GM18502 (cell line): ENCODE measurements at regions not wholly inside any gene's neighbourhood (a gene's known extent, or its start where the extent isn't known, plus 50 kb on each side); places are given as distances from the start of the nearest gene placed in this dataset.

Experiments used
- ATAC-seq: cut with Tn5 transposase; IDR thresholded peaks from one replicate; pipeline ENCODE4 v1.9.1; 2021; ENCODE audit warnings: mild to moderate bottlenecking; ENCODE audit not compliant: unreplicated experiment, poor library complexity

- no peak for ATAC-seq
These were observed 291.3 kb upstream of the PHYHIPL start for GRCh38 chr10:58885146-58885545.

DNA sequence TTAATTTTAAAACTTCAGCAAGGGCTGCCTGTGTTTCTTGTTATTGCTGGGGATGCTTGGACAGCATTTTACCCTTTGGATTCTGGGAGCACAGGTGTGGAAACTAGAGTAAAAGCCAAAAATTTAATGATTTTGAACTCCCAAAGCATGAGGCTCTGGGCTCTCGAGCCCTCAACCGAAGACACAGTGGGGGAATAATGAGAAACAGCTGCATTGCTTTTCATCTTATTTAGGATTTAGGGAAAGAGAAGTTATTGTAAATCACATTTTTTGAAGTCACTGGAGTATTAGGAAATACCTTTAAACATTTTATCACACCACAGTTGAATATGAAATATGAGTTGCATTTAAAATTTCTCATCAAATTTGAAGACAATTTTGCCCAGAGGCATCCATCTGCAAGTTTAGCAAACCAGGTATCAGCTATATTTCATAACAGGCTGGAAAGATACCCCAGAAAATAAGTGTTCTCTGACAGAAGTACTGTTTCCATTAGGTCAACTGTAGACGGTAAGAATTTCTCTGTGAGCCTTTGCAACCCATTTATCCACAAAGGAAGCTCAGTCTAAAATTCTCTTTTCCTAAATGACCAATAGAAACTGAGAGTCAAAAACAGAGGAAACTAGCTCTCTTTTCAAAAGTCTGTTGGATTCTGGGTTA lies 290.6 kb upstream of the PHYHIPL start:
- ATAC-seq, result no peak

- ATAC-seq, result no peak
These were observed 290.0 kb upstream of the PHYHIPL start for GRCh38 chr10:58886406-58886805.

GRCh38 chr10:58887474-58887873 lies 289.0 kb upstream of the PHYHIPL start:
- no peak for ATAC-seq

DNA sequence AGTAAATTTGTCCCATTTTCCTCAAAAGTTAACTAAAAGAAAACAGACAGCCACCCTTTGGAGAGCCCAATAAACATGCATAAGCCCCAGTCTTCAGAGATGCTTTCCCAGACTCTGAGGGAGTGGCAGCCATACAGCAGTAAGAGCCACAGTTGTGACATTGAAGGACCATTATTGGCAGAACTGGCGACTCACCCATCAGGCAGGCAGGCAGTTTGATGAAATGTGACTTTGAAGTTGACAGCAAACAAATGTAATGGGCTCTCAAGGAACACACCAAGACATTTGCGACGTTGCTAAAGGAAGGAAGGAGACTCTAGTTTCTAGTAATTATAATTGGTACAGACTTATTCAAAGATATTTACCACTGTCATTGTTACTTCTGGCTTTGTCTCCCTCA lies 287.5 kb upstream of the PHYHIPL start:
- no peak for ATAC-seq

GRCh38 chr10:58892031-58892531 lies 284.4 kb upstream of the PHYHIPL start:
- no peak for ATAC-seq

DNA sequence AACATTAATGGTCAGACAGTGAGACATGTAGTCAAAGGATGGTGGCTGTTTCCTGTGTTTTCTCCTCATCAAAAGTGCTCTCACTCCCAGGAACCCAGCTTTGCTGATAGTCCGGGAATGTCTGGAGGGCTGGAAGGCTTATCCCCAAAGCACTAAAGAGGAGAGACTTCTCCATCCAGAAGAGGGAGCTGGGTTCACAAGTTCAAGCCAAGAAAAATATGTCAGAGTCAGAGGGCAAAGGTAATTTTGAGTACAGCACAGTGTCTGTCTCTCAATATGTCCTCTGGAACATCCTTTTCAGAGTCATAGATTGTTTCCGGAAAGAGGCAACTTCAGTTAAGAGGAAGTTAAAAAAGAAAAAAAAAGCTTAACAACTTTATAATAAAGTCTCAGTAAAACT lies 281.5 kb upstream of the PHYHIPL start:
- ATAC-seq, result no peak

GRCh38 chr10:58896229-58896628 lies 280.2 kb upstream of the PHYHIPL start:
- ATAC-seq, result no peak

DNA sequence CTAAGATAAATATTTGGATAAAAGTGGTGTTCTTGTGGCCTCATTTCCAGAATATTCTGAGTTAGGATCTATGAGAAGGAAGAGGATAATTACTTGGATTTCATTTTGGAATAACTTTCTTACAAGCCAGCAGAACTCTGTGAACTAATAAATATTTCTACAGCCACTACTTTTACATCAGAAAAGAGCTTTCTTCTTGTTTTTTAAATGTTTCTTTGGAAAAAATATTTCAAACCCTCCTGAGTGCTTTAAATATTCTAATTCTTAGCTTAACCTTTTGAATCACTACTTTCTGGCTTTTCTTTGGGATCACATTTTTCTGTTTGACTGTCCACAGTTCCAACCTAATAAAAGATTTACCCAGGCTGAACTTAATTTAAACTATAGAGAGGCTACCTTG lies 279.2 kb upstream of the PHYHIPL start:
- no peak for ATAC-seq

- no peak for ATAC-seq
These were observed 278.7 kb upstream of the PHYHIPL start for GRCh38 chr10:58897708-58898107.

DNA sequence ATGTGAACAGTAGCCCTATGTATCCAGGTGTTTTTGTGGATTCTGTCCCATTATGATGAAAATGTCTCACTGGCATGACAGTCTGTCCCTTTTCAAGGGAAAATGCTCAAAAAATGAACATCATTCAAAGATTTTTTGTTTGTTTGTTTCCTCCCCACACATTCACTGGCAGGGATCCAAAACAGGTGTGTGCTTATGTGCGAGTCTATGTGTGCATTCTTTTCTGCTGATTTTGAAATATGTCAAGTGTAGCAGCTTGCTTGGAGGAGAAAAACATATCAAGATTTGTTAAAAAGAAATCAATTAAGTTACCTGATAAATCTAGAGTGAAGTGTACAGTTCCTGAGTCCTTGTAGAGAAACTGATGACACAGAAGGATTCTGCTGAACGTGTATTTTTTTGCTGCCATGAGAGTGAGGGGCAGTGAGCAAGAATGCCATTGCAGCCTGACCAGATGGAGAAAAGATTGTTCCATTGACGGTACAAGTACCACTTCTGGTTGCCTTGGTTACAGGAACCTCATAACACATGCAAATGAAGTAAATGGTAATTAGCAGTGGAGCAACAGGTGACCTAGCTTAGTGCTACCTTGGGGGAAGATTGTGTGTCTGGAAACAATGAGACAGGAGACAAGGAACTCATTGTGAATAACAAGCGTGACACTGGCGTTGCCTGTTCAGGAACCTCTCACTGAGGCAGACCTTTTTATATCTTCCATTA lies 277.4 kb upstream of the PHYHIPL start:
- ATAC-seq, result no peak

GRCh38 chr10:58901092-58901646 lies 275.3 kb upstream of the PHYHIPL start:
- ATAC-seq, result no peak

DNA sequence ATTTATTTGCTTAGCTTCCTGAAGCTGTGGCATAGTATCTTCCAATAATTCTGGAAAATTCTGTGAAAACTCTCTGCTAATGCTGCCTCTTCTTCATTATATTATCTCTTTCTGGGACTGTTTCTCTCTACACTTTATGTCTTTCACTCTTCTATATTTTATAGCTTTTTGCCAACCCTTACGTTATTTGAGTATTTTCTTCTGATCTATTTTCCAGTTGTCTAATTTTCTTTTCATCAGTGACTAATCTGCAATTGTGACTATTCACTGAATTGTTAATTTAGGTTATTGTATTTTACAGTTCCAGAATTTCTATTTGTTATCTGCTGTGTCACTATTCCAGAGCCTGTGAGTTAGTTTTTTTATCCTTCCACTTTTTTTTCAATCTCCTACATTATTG lies 273.4 kb upstream of the PHYHIPL start:
- no peak for ATAC-seq

DNA sequence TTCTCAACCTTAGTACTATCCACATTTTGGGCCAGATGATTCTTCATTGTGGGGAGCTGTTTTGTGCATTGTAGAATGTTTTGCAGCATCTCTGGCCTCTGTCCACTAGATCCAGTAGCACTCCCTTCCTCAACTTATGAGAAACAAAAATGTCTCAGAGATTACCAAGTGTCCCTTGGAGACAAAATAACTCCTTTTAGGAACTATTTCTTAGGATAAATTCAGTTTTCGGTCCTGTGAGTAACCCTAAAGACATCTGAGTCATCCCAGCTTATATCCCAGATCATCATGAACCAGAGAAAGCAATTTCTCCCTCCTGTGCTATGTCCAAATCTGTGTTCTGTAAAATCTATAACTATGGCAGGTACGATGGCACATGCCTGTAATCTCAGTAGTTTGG lies 266.6 kb upstream of the PHYHIPL start:
- no peak for ATAC-seq

GRCh38 chr10:58913717-58914116 lies 262.7 kb upstream of the PHYHIPL start:
- ATAC-seq, result no peak

- no peak for ATAC-seq
These were observed 257.6 kb upstream of the PHYHIPL start for GRCh38 chr10:58918887-58919286.

DNA sequence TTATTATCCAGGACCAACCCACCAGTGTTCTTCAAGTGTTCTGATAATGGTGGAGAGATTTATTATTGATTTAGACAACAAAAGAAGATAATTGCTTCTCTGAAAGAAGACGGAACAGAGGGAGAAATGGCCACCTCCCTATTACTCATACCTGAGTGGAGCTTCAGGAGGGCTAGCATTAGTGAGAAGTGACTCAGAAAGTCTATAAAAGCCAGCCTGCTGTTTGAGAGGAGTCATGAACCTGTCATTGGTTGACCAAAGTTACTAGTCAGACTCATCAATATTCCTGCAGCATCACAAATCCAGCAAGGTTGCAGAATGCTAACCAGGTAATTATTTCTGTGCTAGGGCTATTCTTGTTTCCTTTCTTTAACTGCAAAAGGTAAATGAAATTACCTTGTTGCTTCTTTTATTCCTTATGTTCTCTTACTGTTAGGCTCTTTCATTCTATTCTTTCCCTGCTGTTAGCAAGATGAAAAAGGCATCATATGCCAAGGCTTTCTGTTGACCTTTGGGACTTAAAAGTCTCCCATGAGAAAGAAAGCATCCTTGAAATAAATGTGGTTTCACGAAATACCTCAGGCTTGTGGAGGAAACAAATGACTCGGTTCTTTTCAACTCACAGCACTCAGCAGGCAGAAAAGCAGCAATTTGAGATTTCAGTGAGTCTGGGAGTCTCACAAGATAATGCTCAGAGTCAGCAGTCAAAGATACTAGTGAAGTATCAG lies 256.4 kb upstream of the PHYHIPL start:
- no peak for ATAC-seq

- no peak for ATAC-seq
These were observed 255.8 kb upstream of the PHYHIPL start for GRCh38 chr10:58920655-58921003.

GRCh38 chr10:58921421-58921855 lies 255.0 kb upstream of the PHYHIPL start:
- ATAC-seq, result no peak

DNA sequence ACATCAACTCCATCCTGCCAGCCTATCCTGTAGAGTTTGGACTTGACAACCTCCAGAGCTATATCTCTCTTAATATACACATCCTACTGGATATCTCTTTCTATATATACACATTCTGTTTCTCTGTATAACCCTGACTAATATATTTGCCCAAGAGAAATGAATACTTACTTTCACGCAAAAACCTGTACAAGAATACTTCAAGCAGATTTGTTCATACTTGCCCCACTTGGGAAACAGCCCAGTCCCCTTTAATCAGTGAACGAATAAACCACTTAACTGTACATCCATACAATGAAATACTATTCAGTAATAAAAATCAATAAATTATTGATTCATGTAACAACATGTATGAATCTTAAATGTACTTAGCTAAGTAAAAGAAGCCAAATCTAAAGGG lies 251.1 kb upstream of the PHYHIPL start:
- no peak for ATAC-seq

- no peak for ATAC-seq
These were observed 245.9 kb upstream of the PHYHIPL start for GRCh38 chr10:58930500-58930899.
